Transverse colon (tissue), 4 donors: ENCODE measurements at regions not wholly inside any gene's neighbourhood (a gene's known extent, or its start where the extent isn't known, plus 50 kb on each side); places are given as distances from the start of the nearest gene placed in this dataset.

Experiments
- DNase-seq: peaks from one replicate; pipeline ENCODE4 v3.0.0-alpha.2; 2019
- H3K27ac ChIP-seq, 4 donors: fragments of 200-600 bp; sonication (generic); 2 replicates each; pipeline ENCODE4 v1.5.1; 2016 to 2018; ENCODE audit warnings: inconsistent platforms in 4 of 4
- H3K27me3 ChIP-seq: fragments of 200-600 bp; sonication (generic); 2 replicates; pipeline ENCODE4 v1.5.1; 2017; ENCODE audit warnings: inconsistent platforms
- H3K36me3 ChIP-seq, 4 donors: fragments of 200-600 bp; sonication (generic); 2 replicates each; pipeline ENCODE4 v1.5.1; 2017 to 2019; ENCODE audit warnings: inconsistent platforms in 4 of 4
- H3K4me1 ChIP-seq, 4 donors: fragments of 200-600 bp; sonication (generic); 2 replicates each; pipeline ENCODE4 v1.5.1; 2017 to 2020; ENCODE audit warnings: inconsistent platforms in 4 of 4
- H3K4me3 ChIP-seq, 4 donors: fragments of 200-600 bp; sonication (generic); 1 replicate in 1 of 4; 2 replicates in 3 of 4; pipeline versions ENCODE4 v1.5.1 to v1.6.1; 2017 to 2019; ENCODE audit warnings: inconsistent platforms in 4 of 4
- H3K9me3 ChIP-seq, 2 donors: fragments of 200-600 bp; sonication (generic); 2 replicates each; pipeline ENCODE4 v1.5.1; 2017 to 2019; ENCODE audit warnings: inconsistent platforms in 2 of 2
- EP300 ChIP-seq: sonication (generic); formaldehyde crosslinking; IDR thresholded peaks from one replicate; pipeline ENCODE4 v1.6.1; 2017; ENCODE audit warnings: antibody characterized with exemption, low read depth
- POLR2A ChIP-seq: fragments of 450-650 bp; IDR thresholded peaks from one replicate; pipeline ENCODE4 v1.6.1; 2016; ENCODE audit warnings: antibody characterized with exemption, mild to moderate bottlenecking, moderate library complexity
- POLR2AphosphoS5 ChIP-seq, 3 donors: sonication (generic); formaldehyde crosslinking; IDR thresholded peaks; one replicate each; pipeline ENCODE4 v1.6.1; 2016; ENCODE audit warnings: antibody characterized with exemption in 3 of 3
- WGBS, 2 donors: methylation state at CpG; one replicate each; pipeline ENCODE4 v1.1.5; 2018; ENCODE audit warnings: low coverage in 1 of 2; 5-methylcytosine and 5-hydroxymethylcytosine counted together
- in situ Hi-C, 4 donors: fragments of 200-750 bp; cut with MboI; loops; one replicate each; pipeline versions ENCODE4 v1.15.0 to v1.15.1; 2017; ENCODE audit warnings: low sequenced_read_pairs in 3 of 4, low pct_ligation_motif_present in 1 of 4, low pct_unique_long_range_greater_than_20kb in 1 of 4
- intact Hi-C: fragments of 100-400 bp; cut with DNase I; formaldehyde crosslinking; loops from one replicate; pipeline ENCODE4 v1.15.1; 2023; ENCODE audit warnings: low total_unique reads
- TF ChIP-seq, protein P1 (sequence below), 5 experiments: fragments of 200-600 bp in 3 of 5; fragments of 450-650 bp in 2 of 5; sonication (generic) in 3 of 5; IDR thresholded peaks; 1 replicate in 2 of 5; 2 replicates in 3 of 5; pipeline ENCODE4 v1.5.1; 2016 to 2017; ENCODE audit warnings: antibody characterized with exemption in 5 of 5, inconsistent platforms in 3 of 5, mild to moderate bottlenecking in 2 of 5, moderate library complexity in 1 of 5

DNA sequence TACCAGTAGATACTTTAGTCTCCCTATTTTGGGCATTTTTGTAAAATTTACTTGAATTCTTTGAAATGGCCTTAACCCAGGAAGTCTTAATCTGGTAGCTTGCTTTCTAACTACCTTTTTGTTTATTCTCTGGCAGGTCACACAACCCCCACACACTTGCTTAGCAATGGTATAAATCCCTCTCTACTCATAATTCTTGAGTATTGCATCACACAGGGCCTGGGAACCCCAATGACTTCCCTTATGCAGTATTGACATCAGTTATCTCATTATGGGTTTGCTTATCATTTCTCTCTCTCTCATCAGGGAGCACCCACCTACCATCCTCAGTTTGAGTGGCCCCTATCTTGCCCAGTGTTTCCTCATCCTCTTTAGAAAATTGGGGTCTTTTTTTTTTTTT, 207.1 kb downstream of the KCNS3 start:
- in situ Hi-C loops: no loop called here

DNA sequence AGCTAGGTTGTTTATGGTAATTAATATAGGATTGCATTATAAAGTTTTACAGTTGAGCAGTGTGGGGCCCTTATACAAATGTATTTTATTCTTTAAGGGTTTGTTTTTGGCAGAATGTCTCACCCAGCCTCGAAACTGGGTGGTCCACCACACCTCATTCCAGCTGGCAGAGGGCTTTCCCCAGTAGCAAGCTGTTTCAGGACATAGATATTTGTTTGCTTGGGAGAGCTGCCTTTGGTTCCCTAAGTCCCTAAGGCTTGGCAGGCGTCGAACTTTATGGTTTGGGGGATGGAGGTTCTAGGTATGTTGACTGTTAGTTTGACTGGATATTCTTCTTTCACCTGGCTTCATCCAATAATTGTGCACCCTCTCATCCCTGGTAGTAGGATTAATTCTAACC, 205.9 kb downstream of the KCNS3 start:
- intact Hi-C loops: no loop called here
- WGBS, 2 donors: 54 to 80% methylated on average over 2 to 3 of the region's 3 CpGs
- Histone ChIP-seq H3K9me3 (no peaks in the 10 kb centered on the region), H3K27ac (no peak overlapping the region), H3K4me1 (no peaks in the 10 kb centered on the region), H3K36me3 (no peaks in the 10 kb centered on the region), H3K27me3 (no peaks in the 10 kb centered on the region), H3K4me3 (no peak overlapping the region)
- in situ Hi-C loops: no loop called here
- no peak for DNase-seq
- TF ChIP-seq, protein P1, sequence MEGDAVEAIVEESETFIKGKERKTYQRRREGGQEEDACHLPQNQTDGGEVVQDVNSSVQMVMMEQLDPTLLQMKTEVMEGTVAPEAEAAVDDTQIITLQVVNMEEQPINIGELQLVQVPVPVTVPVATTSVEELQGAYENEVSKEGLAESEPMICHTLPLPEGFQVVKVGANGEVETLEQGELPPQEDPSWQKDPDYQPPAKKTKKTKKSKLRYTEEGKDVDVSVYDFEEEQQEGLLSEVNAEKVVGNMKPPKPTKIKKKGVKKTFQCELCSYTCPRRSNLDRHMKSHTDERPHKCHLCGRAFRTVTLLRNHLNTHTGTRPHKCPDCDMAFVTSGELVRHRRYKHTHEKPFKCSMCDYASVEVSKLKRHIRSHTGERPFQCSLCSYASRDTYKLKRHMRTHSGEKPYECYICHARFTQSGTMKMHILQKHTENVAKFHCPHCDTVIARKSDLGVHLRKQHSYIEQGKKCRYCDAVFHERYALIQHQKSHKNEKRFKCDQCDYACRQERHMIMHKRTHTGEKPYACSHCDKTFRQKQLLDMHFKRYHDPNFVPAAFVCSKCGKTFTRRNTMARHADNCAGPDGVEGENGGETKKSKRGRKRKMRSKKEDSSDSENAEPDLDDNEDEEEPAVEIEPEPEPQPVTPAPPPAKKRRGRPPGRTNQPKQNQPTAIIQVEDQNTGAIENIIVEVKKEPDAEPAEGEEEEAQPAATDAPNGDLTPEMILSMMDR (IDR thresholded peaks at IDR 0.05): no peak
- TF ChIP-seq EP300: no peak
- TF ChIP-seq POLR2A: no peak

More for the DNA sequence above, 207.1 kb downstream of the KCNS3 start:
- no peaks in the 10 kb centered on the region for H3K36me3 ChIP-seq
- TF ChIP-seq, protein P1 (IDR thresholded peaks at IDR 0.05): no peak
- no peak for TF ChIP-seq POLR2A
- no peak for TF ChIP-seq POLR2AphosphoS5 (IDR thresholded peaks at IDR 0.05)
- TF ChIP-seq EP300: no peak
- no peaks in the 10 kb centered on the region for H3K27me3 ChIP-seq
- no peaks in the 10 kb centered on the region for H3K4me1 ChIP-seq
- no peaks in the 10 kb centered on the region for H3K9me3 ChIP-seq
- H3K27ac ChIP-seq: no peak overlapping the region
- no peak for DNase-seq
- H3K4me3 ChIP-seq: no peak overlapping the region
- intact Hi-C loops: no loop called here

GRCh38 chr2:18083806-18084205, 205.3 kb downstream of the KCNS3 start:
- 59 to 79% methylated on average over 2 to 3 of the region's 3 CpGs for WGBS, 2 donors
- H3K27me3 ChIP-seq: no peaks in the 10 kb centered on the region
- DNase-seq: no peak
- TF ChIP-seq POLR2AphosphoS5 (IDR thresholded peaks at IDR 0.05) (no peak), EP300 (no peak), POLR2A (no peak)
- TF ChIP-seq, protein P1 (IDR thresholded peaks at IDR 0.05): no peak
- H3K4me1 ChIP-seq: no peaks in the 10 kb centered on the region
- in situ Hi-C loops: no loop called here
- no peaks in the 10 kb centered on the region for H3K36me3 ChIP-seq
- no peak overlapping the region for H3K4me3 ChIP-seq
- no peak overlapping the region for H3K27ac ChIP-seq
- intact Hi-C loops: no loop called here
- H3K9me3 ChIP-seq: no peaks in the 10 kb centered on the region

- Histone ChIP-seq H3K27me3 (no peaks in the 10 kb centered on the region), H3K4me3 (no peak overlapping the region), H3K9me3 (no peaks in the 10 kb centered on the region), H3K36me3 (no peaks in the 10 kb centered on the region), H3K27ac (no peak overlapping the region), H3K4me1 (no peaks in the 10 kb centered on the region)
- no peak for DNase-seq
- in situ Hi-C loops: no loop called here
- no peak for TF ChIP-seq EP300
- TF ChIP-seq, protein P1 (IDR thresholded peaks at IDR 0.05): no peak
- TF ChIP-seq POLR2A: no peak
- TF ChIP-seq POLR2AphosphoS5 (IDR thresholded peaks at IDR 0.05): no peak
- WGBS, 2 donors: 61 to 70% methylated on average over 2 of the region's 2 CpGs
- intact Hi-C loops: no loop called here
These were observed 199.7 kb downstream of the KCNS3 start for GRCh38 chr2:18078216-18078615.
